ENCODE measurements at regions not wholly inside any gene's neighbourhood (a gene's known extent, or its start where the extent isn't known, plus 50 kb on each side); places are given as distances from the start of the nearest gene placed in this dataset.
"Not testable (repeated sequence)": the region's sequence is repeated elsewhere in the genome, so short reads cannot be mapped to it uniquely, and the experiment has no call there.

DNA sequence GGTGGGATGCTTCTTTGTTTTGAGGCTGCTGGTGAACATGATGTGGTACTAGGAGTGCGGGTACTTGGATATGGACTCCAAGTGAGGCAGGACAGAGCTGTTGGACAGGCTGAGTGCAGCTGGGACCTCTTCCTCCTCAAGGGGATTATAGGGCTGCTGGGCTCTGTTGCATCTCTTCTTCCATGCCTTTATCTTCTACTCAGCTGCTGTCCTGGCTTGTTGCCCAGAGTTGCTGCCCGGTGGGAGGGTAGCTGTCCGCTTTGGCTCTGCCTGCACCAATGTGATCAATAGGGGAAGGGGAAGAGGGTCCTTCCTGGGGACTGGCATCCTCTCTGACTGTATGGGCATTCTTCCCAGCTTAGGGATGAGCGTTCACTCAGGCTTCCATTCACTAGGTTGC lies 1217.9 kb upstream of the ACO1 start:
- POLR2A ChIA-PET (ENCODE audit: partially characterized antibody): no interaction called here
- Histone ChIP-seq H3K36me3 (ENCODE audit: insufficient read depth, low read length) (no peaks in the 10 kb centered on the region), H3K4me3 (ENCODE audit: low read length in 2 of 2) (no peak overlapping the region), H3K27ac (ENCODE audit: low read depth, low read length) (no peak overlapping the region), H3K4me1 (ENCODE audit: insufficient read depth, low read length) (no peaks in the 10 kb centered on the region), H3K27me3 (ENCODE audit: insufficient read depth, low read length) (no peaks in the 10 kb centered on the region), H3K9me3 (ENCODE audit: control insufficient read depth in 1 of 2, low read length in 2 of 2) (no peaks in the 10 kb centered on the region)
- no peaks in the 10 kb centered on the region for H3K36me3 Mint-ChIP-seq
- no peaks in the 10 kb centered on the region for H3K27me3 Mint-ChIP-seq
- H3K9me3 Mint-ChIP-seq: peaks cover 0 to 6% (median 0%) of the 10 kb centered on the region in 8 donors
- intact Hi-C loops (cut with micrococcal nuclease): no loop called here
- peaks cover 0 to 8% (median 0%) of the 10 kb centered on the region in 4 donors for H3K4me1 Mint-ChIP-seq
- CTCF ChIA-PET (ENCODE audit: partially characterized antibody): no interaction called here
- peak overlapping the region in 1 of 7 donors; percentile 14 for H3K27ac Mint-ChIP-seq
- DNase-seq: no peak
- no peak overlapping the region for H3K4me3 Mint-ChIP-seq

DNA sequence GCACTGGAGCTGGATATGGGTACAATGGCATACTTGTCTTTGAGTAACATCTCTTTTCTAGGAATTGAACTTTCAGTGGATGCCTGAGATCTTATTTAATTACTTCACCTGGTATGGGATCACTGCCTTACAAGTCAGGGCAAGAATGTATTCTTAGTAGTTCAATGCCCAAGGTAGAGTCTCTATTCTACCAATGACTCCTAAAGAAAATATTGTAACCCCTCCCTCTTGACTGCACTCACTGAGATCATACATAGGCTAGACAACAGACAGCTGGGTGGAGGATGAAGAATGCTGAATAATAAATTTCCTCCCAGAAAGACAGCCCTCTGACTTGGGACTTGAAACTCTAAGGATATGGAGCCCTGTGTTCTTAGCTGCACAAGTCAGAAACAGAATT lies 1216.3 kb upstream of the ACO1 start:
- Mint-ChIP-seq H3K4me3 (no peak overlapping the region), H3K9me3 (peaks cover 0 to 6% (median 0%) of the 10 kb centered on the region in 8 donors), H3K36me3 (no peaks in the 10 kb centered on the region), H3K27ac (no peak overlapping the region), H3K27me3 (peaks cover 0 to 1% of the 10 kb centered on the region in 2 donors), H3K4me1 (peaks cover 0 to 8% (median 0%) of the 10 kb centered on the region in 4 donors)
- intact Hi-C loops (cut with micrococcal nuclease): no loop called here
- H3K9me3 ChIP-seq (ENCODE audit: control insufficient read depth in 1 of 2, low read length in 2 of 2): no peaks in the 10 kb centered on the region
- H3K27ac ChIP-seq (ENCODE audit: low read depth, low read length): no peak overlapping the region
- no peak overlapping the region for H3K4me3 ChIP-seq (ENCODE audit: low read length in 2 of 2)
- ChIA-PET CTCF (ENCODE audit: partially characterized antibody) (no interaction called here), POLR2A (ENCODE audit: partially characterized antibody) (no interaction called here)
- H3K4me1 ChIP-seq (ENCODE audit: insufficient read depth, low read length): no peaks in the 10 kb centered on the region
- H3K27me3 ChIP-seq (ENCODE audit: insufficient read depth, low read length): no peaks in the 10 kb centered on the region
- no peaks in the 10 kb centered on the region for H3K36me3 ChIP-seq (ENCODE audit: insufficient read depth, low read length)
- DNase-seq: no peak

DNA sequence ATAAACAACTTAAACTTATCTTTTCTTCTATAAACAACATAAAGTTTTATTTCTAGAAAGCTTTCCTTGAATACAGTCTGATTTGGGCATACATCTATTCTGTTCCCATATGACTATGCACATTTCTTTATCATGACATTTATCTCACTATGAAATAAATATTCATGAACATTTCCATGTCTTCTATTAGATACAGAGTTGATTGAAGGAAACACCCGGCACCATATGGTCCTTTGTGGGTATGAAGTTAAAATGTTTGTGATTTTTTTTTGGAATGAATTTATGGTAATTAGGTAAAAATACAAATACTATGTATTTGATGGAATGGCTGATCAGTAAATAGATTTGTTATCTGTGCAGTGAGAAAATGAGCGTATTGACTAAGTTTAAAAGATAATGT lies 1209.8 kb upstream of the ACO1 start:
- Mint-ChIP-seq H3K27ac (no peak overlapping the region), H3K36me3 (no peaks in the 10 kb centered on the region), H3K4me1 (no peaks in the 10 kb centered on the region), H3K4me3 (no peak overlapping the region), H3K9me3 (peaks cover 0 to 2% (median 0%) of the 10 kb centered on the region in 8 donors), H3K27me3 (peaks cover 0 to 1% of the 10 kb centered on the region in 2 donors)
- intact Hi-C loops (cut with micrococcal nuclease): no loop called here
- Histone ChIP-seq H3K4me1 (ENCODE audit: insufficient read depth, low read length) (no peaks in the 10 kb centered on the region), H3K36me3 (ENCODE audit: insufficient read depth, low read length) (no peaks in the 10 kb centered on the region), H3K27me3 (ENCODE audit: insufficient read depth, low read length) (no peaks in the 10 kb centered on the region), H3K4me3 (ENCODE audit: low read length in 2 of 2) (no peak overlapping the region), H3K9me3 (ENCODE audit: control insufficient read depth in 1 of 2, low read length in 2 of 2) (no peaks in the 10 kb centered on the region), H3K27ac (ENCODE audit: low read depth, low read length) (no peak overlapping the region)
- ChIA-PET POLR2A (ENCODE audit: partially characterized antibody) (no interaction called here), CTCF (ENCODE audit: partially characterized antibody) (no interaction called here)
- DNase-seq: no peak

DNA sequence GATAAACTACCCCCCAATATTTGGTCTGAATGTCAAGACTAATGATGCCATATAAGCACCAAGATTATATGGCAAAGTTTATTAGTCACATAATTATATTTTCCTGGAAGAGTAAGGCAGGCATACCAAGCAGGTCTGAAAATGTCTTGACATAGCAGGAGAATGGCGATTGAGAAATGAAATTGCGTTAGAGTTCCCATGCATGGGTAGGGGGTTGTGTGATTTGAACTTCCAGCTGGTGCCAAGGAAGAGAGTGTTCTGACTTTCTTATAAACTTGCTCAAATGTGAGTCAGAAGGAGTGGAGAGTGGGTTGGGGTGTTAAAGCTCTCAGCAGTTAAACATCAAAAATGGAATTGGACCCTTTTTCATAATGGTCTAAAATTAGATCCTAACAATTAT lies 1200.6 kb upstream of the ACO1 start:
- no peaks in the 10 kb centered on the region for H3K4me1 ChIP-seq (ENCODE audit: insufficient read depth, low read length)
- intact Hi-C loops (cut with micrococcal nuclease): no loop called here

DNA sequence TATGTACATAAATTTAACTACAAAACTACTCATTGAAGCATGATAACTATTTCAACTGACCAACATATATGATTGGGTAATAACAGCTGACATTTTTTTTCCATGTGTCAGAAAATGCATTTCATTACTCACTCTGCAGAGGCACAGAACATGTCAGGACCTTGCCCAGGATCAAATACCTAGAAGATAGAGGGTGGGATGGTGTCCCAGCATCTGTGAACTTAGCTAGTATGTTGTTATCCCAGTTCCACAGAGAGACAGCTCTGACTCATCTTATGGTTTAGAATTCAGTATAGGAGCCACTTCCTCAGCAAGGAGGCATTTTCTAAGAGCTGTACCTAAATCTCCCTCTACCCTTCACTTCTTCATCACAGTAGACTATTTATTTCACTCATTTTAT lies 1198.6 kb upstream of the ACO1 start:
- intact Hi-C loops (cut with micrococcal nuclease): no loop called here
- Mint-ChIP-seq H3K4me1 (no peaks in the 10 kb centered on the region), H3K27me3 (no peaks in the 10 kb centered on the region), H3K27ac (no peak overlapping the region), H3K36me3 (no peaks in the 10 kb centered on the region), H3K9me3 (peaks cover 0 to 3% (median 0%) of the 10 kb centered on the region in 8 donors), H3K4me3 (no peak overlapping the region)
- DNase-seq: no peak
- Histone ChIP-seq H3K4me1 (ENCODE audit: insufficient read depth, low read length) (no peaks in the 10 kb centered on the region), H3K9me3 (ENCODE audit: control insufficient read depth in 1 of 2, low read length in 2 of 2) (no peaks in the 10 kb centered on the region), H3K27me3 (ENCODE audit: insufficient read depth, low read length) (no peaks in the 10 kb centered on the region), H3K27ac (ENCODE audit: low read depth, low read length) (no peak overlapping the region), H3K36me3 (ENCODE audit: insufficient read depth, low read length) (no peaks in the 10 kb centered on the region), H3K4me3 (ENCODE audit: low read length in 2 of 2) (no peak overlapping the region)
- ChIA-PET CTCF (ENCODE audit: partially characterized antibody) (no interaction called here), POLR2A (ENCODE audit: partially characterized antibody) (no interaction called here)

More for the DNA sequence above, 1200.6 kb upstream of the ACO1 start:
- Mint-ChIP-seq H3K36me3 (no peaks in the 10 kb centered on the region), H3K27ac (no peak overlapping the region), H3K4me1 (no peaks in the 10 kb centered on the region), H3K9me3 (peaks cover 0 to 3% (median 0%) of the 10 kb centered on the region in 8 donors), H3K4me3 (no peak overlapping the region), H3K27me3 (no peaks in the 10 kb centered on the region)
- H3K27ac ChIP-seq (ENCODE audit: low read depth, low read length): no peak overlapping the region
- CTCF ChIA-PET (ENCODE audit: partially characterized antibody): no interaction called here
- H3K36me3 ChIP-seq (ENCODE audit: insufficient read depth, low read length): no peaks in the 10 kb centered on the region
- no peak for DNase-seq
- H3K9me3 ChIP-seq (ENCODE audit: control insufficient read depth in 1 of 2, low read length in 2 of 2): no peaks in the 10 kb centered on the region
- no peak overlapping the region for H3K4me3 ChIP-seq (ENCODE audit: low read length in 2 of 2)
- no peaks in the 10 kb centered on the region for H3K27me3 ChIP-seq (ENCODE audit: insufficient read depth, low read length)
- POLR2A ChIA-PET (ENCODE audit: partially characterized antibody): no interaction called here

DNA sequence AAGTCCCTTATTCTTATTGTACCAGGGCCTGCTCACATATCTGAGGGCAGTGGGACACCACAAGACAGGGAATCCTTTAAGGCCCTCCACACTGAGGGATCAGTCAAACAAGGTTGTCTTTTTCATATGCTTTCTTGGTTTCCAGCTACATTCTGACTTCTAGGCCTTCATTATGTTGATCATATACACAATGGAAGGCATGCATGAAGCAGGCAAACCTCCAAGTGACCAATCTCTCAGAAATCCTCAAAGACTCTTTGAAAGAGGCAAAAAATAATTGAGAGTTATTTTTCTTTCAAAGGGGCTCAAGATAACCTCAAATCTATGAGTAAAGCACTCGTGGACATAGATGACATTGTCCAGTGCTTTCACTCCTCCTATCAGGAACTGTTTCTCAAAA lies 1195.9 kb upstream of the ACO1 start:
- Histone ChIP-seq H3K27ac (ENCODE audit: low read depth, low read length) (no peak overlapping the region), H3K4me3 (ENCODE audit: low read length in 2 of 2) (no peak overlapping the region), H3K4me1 (ENCODE audit: insufficient read depth, low read length) (no peaks in the 10 kb centered on the region), H3K27me3 (ENCODE audit: insufficient read depth, low read length) (no peaks in the 10 kb centered on the region), H3K36me3 (ENCODE audit: insufficient read depth, low read length) (no peaks in the 10 kb centered on the region), H3K9me3 (ENCODE audit: control insufficient read depth in 1 of 2, low read length in 2 of 2) (no peaks in the 10 kb centered on the region)
- Mint-ChIP-seq H3K27ac (no peak overlapping the region), H3K4me1 (no peaks in the 10 kb centered on the region), H3K27me3 (no peaks in the 10 kb centered on the region), H3K9me3 (peaks cover 0 to 5% (median 0%) of the 10 kb centered on the region in 8 donors), H3K36me3 (no peaks in the 10 kb centered on the region), H3K4me3 (no peak overlapping the region)
- no peak for DNase-seq
- CTCF ChIA-PET (ENCODE audit: partially characterized antibody): no interaction called here
- POLR2A ChIA-PET (ENCODE audit: partially characterized antibody): no interaction called here
- intact Hi-C loops (cut with micrococcal nuclease): no loop called here

DNA sequence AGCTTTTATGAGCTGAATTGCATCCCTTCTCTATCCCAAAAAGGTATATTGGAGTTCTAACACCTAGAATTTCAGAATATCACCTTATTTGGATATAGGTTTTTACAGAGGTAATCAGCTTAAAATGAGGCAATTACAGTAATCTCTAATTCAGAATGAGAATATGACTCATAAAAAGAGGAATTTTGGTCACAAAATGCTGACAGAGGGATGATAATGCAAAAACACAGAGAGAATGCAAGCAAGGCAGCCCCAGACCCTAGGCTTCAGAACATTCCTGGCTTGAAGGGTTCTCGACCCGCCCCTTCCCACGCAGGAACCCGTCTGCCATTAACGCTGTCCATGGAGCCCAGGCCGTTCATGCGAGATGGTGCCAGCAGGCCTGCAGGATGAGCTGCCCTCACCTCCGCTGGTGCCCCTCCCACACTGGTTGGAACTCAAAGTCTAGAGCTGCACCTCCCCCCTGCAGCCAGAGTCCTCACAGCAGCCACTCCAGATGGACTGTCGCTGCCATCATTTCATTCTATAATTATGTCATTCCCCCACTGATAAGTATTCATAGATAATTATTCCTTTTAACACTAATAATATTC lies 1173.4 kb upstream of the ACO1 start:
- H3K36me3 ChIP-seq (ENCODE audit: insufficient read depth, low read length): no peaks in the 10 kb centered on the region
- Mint-ChIP-seq H3K36me3 (no peaks in the 10 kb centered on the region), H3K9me3 (peaks cover 0 to 3% (median 0%) of the 10 kb centered on the region in 8 donors), H3K27ac (no peak overlapping the region), H3K27me3 (no peaks in the 10 kb centered on the region), H3K4me3 (peak overlapping the region in 2 of 8 donors; percentile 71 to 81), H3K4me1 (peaks cover 10 to 32% (median 26%) of the 10 kb centered on the region in 4 donors)
- no peak overlapping the region for H3K27ac ChIP-seq (ENCODE audit: low read depth, low read length)
- intact Hi-C loops (cut with micrococcal nuclease): no loop called here
- H3K27me3 ChIP-seq (ENCODE audit: insufficient read depth, low read length): no peaks in the 10 kb centered on the region
- H3K4me1 ChIP-seq (ENCODE audit: insufficient read depth, low read length): peaks cover 10% of the 10 kb centered on the region
- no peaks in the 10 kb centered on the region for H3K9me3 ChIP-seq (ENCODE audit: control insufficient read depth in 1 of 2, low read length in 2 of 2)
- CTCF ChIA-PET (ENCODE audit: partially characterized antibody): interaction anchor here (1.0 to 1.4 kb wide), 2 partner anchors 12 to 331 kb away, joined by 5 to 7 read pairs; no protein-coding TSS in a partner anchor
- POLR2A ChIA-PET (ENCODE audit: partially characterized antibody): no interaction called here
- no peak for DNase-seq
- H3K4me3 ChIP-seq (ENCODE audit: low read length in 2 of 2): no peak overlapping the region

DNA sequence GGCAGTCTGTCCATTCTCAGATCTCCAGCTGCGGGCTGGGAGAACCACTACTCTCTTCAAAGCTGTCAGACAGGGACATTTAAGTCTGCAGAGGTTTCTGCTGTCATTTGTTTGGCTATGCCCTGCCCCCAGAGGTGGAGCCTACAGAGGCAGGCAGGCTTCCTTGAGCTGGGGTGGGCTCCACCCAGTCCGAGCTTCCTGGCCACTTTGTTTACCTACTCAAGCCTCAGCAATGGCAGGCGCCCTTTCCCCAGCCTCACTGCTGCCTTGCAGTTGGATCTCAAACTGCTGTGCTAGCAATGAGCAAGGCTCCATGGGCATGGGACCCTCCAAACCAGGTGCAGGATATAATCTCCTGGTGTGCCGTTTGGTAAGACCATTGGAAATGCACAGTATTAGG lies 1154.5 kb upstream of the ACO1 start:
- H3K4me1 Mint-ChIP-seq; H3K36me3 Mint-ChIP-seq; H3K27me3 ChIP-seq (ENCODE audit: insufficient read depth, low read length); H3K27ac ChIP-seq (ENCODE audit: low read depth, low read length); intact Hi-C loops (cut with micrococcal nuclease); POLR2A ChIA-PET (ENCODE audit: partially characterized antibody); CTCF ChIA-PET (ENCODE audit: partially characterized antibody); H3K27ac Mint-ChIP-seq; H3K36me3 ChIP-seq (ENCODE audit: insufficient read depth, low read length); H3K4me3 ChIP-seq (ENCODE audit: low read length in 2 of 2); H3K27me3 Mint-ChIP-seq; H3K9me3 ChIP-seq (ENCODE audit: control insufficient read depth in 1 of 2, low read length in 2 of 2); H3K4me3 Mint-ChIP-seq; H3K4me1 ChIP-seq (ENCODE audit: insufficient read depth, low read length); DNase-seq: not testable (repeated sequence)
- peaks cover 0 to 22% (median 16%) of the 10 kb centered on the region in 8 donors for H3K9me3 Mint-ChIP-seq

Data from CD4-positive, alpha-beta memory T cell (primary cell).